Dendritic cell treated with granulocyte-macrophage colony-stimulating factor and Interleukin-4, amounts not matched to agents 40 ng/mL and 50 ng/mL, for 4 days (primary cell): ENCODE measurements at regions not wholly inside any gene's neighbourhood (a gene's known extent, or its start where the extent isn't known, plus 50 kb on each side); places are given as distances from the start of the nearest gene placed in this dataset.
"Not testable (repeated sequence)": the region's sequence is repeated elsewhere in the genome, so short reads cannot be mapped to it uniquely, and the experiment has no call there.

Experiments
- H3K27ac Mint-ChIP-seq: one replicate; pipeline ENCODE4 v1.8.0; 2022; ENCODE audit warnings: mild to moderate bottlenecking, mixed read lengths
- H3K27me3 Mint-ChIP-seq: one replicate; pipeline ENCODE4 v1.8.0; 2022; ENCODE audit warnings: mild to moderate bottlenecking, mixed read lengths
- H3K36me3 Mint-ChIP-seq: one replicate; pipeline ENCODE4 v1.8.0; 2022; ENCODE audit warnings: low read depth, mixed read lengths
- H3K4me1 Mint-ChIP-seq: one replicate; pipeline ENCODE4 v1.8.0; 2022; ENCODE audit warnings: low read depth, mixed read lengths
- H3K4me3 Mint-ChIP-seq: one replicate; pipeline ENCODE4 v1.8.0; 2022; ENCODE audit warnings: mild to moderate bottlenecking, moderate library complexity, mixed read lengths
- H3K9me3 Mint-ChIP-seq: one replicate; pipeline ENCODE4 v1.8.0; 2022; ENCODE audit warnings: mixed read lengths
- intact Hi-C: fragments of 100-400 bp; cut with micrococcal nuclease; formaldehyde crosslinking; loops from one replicate; pipeline ENCODE4 v1.15.0; 2022

DNA sequence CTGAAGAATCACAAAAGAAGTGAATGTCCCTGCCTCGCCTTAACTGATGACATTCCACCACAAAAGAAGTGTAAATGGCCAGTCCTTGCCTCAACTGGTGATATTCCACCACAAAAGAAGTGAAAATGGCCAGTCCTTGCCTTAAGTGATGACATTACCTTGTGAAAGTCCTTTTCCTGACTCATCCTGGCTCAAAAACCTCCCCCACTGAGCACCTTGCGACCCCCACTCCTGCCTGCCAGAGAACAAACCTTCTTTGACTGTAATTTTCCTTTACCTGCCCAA, 328.5 kb upstream of the TECRL start:
- H3K27ac Mint-ChIP-seq, H3K9me3 Mint-ChIP-seq, H3K4me3 Mint-ChIP-seq, H3K27me3 Mint-ChIP-seq, H3K4me1 Mint-ChIP-seq, intact Hi-C loops, H3K36me3 Mint-ChIP-seq: not testable (repeated sequence)

- no peaks in the 10 kb centered on the region for H3K36me3 Mint-ChIP-seq
These were observed 328.0 kb upstream of the TECRL start for GRCh38 chr4:64737026-64737853.

DNA sequence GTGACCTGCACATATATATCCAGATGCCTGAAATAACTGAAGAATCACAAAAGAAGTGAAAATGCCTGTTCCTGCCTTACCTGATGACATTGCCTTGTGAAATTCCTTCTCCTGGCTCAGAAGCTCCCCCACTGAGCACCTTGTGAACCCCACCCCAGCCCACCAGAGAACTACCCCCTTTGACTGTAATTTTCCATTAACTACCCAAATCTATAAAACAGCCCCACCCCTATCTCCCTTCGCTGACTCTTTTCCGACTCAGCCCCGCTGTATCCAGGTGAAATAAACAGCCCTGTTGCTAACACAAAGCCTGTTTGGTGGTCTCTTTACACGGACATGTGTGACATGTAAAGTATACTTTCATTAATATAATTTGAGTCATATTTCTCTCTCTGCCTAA, 320.3 kb upstream of the TECRL start:
- no peaks in the 10 kb centered on the region for H3K36me3 Mint-ChIP-seq
- intact Hi-C loops: no loop called here
- H3K27ac Mint-ChIP-seq: no peak overlapping the region
- H3K4me3 Mint-ChIP-seq: no peak overlapping the region
- H3K27me3 Mint-ChIP-seq: no peaks in the 10 kb centered on the region
- peaks cover 17% of the 10 kb centered on the region for H3K9me3 Mint-ChIP-seq
- H3K4me1 Mint-ChIP-seq: no peaks in the 10 kb centered on the region

More at GRCh38 chr4:64737026-64737853, 328.0 kb upstream of the TECRL start:
- Mint-ChIP-seq H3K4me1 (no peaks in the 10 kb centered on the region), H3K27me3 (no peaks in the 10 kb centered on the region), H3K4me3 (no peak overlapping the region), H3K27ac (no peak overlapping the region), H3K9me3 (no peaks in the 10 kb centered on the region)
- intact Hi-C loops: no loop called here

GRCh38 chr4:64727960-64728359, 318.7 kb upstream of the TECRL start:
- Mint-ChIP-seq H3K9me3 (peaks cover 17% of the 10 kb centered on the region), H3K4me1 (no peaks in the 10 kb centered on the region), H3K4me3 (no peak overlapping the region), H3K36me3 (no peaks in the 10 kb centered on the region), H3K27ac (no peak overlapping the region), H3K27me3 (no peaks in the 10 kb centered on the region)
- intact Hi-C loops: no loop called here

- H3K36me3 Mint-ChIP-seq, H3K4me1 Mint-ChIP-seq, H3K27ac Mint-ChIP-seq, H3K4me3 Mint-ChIP-seq, H3K27me3 Mint-ChIP-seq, intact Hi-C loops: not testable (repeated sequence)
- peaks cover 17% of the 10 kb centered on the region for H3K9me3 Mint-ChIP-seq
These were observed 318.1 kb upstream of the TECRL start for GRCh38 chr4:64727391-64727790.

- Mint-ChIP-seq H3K4me3 (no peak overlapping the region), H3K9me3 (peaks cover 14% of the 10 kb centered on the region), H3K27me3 (no peaks in the 10 kb centered on the region), H3K4me1 (no peaks in the 10 kb centered on the region), H3K27ac (no peak overlapping the region), H3K36me3 (no peaks in the 10 kb centered on the region)
- intact Hi-C loops: no loop called here
These were observed 315.4 kb upstream of the TECRL start for GRCh38 chr4:64724689-64725088.

DNA sequence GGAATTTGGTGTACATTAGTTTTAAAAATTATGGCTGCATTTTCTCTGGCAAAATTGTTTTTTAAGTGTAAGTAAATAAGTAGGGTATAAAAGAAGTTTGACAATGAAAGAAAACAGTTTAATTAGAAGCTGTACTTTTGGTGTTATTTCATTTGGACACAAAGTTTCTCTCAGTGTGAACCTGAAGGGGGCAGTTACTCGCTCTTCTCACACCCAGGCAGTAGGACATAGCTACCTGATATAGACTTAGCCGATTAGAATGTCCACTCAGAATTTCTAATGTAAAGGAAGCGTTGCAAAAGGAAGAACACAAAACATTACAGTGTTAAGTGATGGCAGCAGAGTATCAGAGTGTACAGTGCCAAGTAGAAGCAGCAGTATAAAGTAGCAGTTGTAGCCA, 311.9 kb upstream of the TECRL start:
- H3K27ac Mint-ChIP-seq: no peak overlapping the region
- H3K4me3 Mint-ChIP-seq: no peak overlapping the region
- no peaks in the 10 kb centered on the region for H3K36me3 Mint-ChIP-seq
- no peaks in the 10 kb centered on the region for H3K4me1 Mint-ChIP-seq
- intact Hi-C loops: no loop called here
- no peaks in the 10 kb centered on the region for H3K27me3 Mint-ChIP-seq
- H3K9me3 Mint-ChIP-seq: peaks cover 4% of the 10 kb centered on the region

DNA sequence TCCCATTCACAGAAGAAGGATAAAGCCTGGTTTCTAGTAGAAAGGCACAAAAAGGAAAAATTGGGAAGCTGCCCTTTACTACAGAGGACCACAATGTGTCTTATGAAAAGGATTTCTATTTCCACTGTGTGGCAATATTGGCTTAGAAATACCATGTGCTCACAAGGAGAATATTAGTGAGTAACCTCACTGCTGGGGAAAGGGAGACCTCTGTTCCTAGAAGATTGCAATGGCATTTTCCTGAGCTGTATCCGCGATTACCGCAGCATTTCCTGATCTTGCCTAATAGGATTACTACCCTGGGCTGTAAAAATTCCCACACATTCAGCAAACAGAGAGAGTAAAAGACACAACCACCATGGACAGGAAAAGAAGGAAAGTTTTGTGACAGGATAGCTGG, 308.8 kb upstream of the TECRL start:
- intact Hi-C loops: no loop called here
- H3K4me1 Mint-ChIP-seq: no peaks in the 10 kb centered on the region
- H3K36me3 Mint-ChIP-seq: no peaks in the 10 kb centered on the region
- no peaks in the 10 kb centered on the region for H3K27me3 Mint-ChIP-seq
- no peak overlapping the region for H3K27ac Mint-ChIP-seq
- H3K4me3 Mint-ChIP-seq: no peak overlapping the region
- no peaks in the 10 kb centered on the region for H3K9me3 Mint-ChIP-seq

DNA sequence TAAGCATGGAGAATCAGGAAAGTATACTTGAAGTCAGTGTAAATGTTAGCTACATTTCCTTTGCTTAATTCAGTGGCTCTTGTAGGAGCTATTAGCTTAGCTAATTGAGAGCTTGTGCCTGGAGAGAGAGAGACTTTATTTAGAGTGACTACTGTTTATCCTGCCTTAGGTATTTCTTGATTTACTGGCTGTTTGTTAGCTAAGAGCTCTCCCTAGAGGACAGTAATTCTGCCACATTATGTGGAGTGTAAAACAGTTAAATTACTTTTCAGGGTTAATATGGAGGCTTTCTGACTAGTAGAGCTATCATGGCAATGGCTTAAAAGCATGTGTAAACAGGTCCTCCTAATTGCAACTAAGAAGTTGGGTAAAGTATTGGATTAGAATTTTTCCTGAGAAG, 306.5 kb upstream of the TECRL start:
- intact Hi-C loops: no loop called here
- Mint-ChIP-seq H3K27me3 (no peaks in the 10 kb centered on the region), H3K4me1 (no peaks in the 10 kb centered on the region), H3K9me3 (no peaks in the 10 kb centered on the region), H3K36me3 (no peaks in the 10 kb centered on the region), H3K27ac (no peak overlapping the region), H3K4me3 (no peak overlapping the region)

DNA sequence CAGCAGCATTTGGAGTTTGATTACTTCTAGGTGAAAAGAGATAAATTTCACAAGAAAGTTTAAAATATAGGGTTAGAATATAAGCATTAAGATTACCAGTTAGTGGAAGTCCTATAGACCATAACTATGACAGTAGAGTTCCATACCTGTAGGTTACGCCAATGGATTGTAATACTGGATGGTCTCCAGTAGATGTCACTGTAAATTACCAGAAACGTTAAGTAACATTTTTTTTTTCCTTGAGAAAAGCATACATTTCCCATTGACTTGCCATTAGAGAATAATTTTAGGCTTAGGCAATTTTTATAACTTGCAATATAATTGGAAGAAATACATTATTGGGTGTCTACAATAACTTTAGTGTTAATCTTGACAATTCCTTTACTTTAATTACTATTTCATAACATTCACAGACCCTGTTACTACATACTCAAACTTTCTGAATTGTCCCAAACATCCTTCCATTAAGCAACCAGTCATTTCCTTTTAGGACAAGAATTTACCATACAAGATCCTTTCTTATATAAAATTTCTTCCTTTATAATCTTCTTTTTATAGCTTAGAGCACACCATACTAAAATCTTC, 304.1 kb upstream of the TECRL start:
- intact Hi-C loops: no loop called here
- Mint-ChIP-seq H3K4me1 (no peaks in the 10 kb centered on the region), H3K9me3 (no peaks in the 10 kb centered on the region), H3K27ac (no peak overlapping the region), H3K4me3 (no peak overlapping the region), H3K27me3 (no peaks in the 10 kb centered on the region), H3K36me3 (no peaks in the 10 kb centered on the region)

DNA sequence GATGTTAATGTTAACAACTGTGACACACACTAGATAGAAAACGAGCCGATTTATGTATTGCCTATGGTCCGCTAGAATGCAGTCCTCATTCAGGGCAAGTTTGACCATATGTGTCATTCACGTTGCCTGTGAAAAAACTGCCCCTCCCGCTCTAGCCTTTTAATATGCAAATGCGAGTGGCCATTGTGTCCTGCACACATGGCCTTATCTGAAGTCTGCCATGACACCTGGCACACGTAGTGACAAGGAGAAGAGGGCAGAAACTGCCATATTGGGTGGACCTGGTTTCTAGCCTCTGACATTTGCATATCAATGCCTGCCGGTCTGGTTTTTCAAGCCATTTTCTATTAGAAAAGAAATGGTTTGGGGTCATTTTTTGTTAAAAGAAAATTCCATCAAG, 303.3 kb upstream of the TECRL start:
- intact Hi-C loops: no loop called here

DNA sequence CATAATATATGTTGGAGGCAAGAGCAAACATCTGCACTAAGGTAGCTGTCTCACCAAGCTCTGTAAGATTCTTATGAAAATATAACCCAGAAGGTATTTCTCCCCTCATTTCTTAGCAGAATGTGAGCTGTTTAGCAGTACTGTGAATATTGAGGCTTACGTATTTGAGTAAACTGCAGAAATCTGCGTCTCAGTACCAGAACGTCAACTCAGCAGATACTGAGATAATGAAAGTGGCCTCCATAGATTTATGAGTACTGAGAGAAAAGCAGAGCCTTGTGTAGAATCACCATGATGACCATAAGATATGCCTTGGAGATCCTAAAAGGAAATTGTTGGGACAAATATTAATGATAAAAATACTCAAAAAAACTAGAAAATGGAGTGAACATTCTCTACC, 296.7 kb upstream of the TECRL start:
- Mint-ChIP-seq H3K4me1 (no peaks in the 10 kb centered on the region), H3K9me3 (no peaks in the 10 kb centered on the region), H3K27me3 (no peaks in the 10 kb centered on the region), H3K4me3 (no peak overlapping the region), H3K36me3 (no peaks in the 10 kb centered on the region), H3K27ac (no peak overlapping the region)
- intact Hi-C loops: no loop called here

More for the DNA sequence above, 303.3 kb upstream of the TECRL start:
- Mint-ChIP-seq H3K36me3 (no peaks in the 10 kb centered on the region), H3K9me3 (no peaks in the 10 kb centered on the region), H3K4me3 (no peak overlapping the region), H3K27ac (no peak overlapping the region), H3K4me1 (no peaks in the 10 kb centered on the region), H3K27me3 (no peaks in the 10 kb centered on the region)

GRCh38 chr4:64698171-64698570, 288.9 kb upstream of the TECRL start:
- Mint-ChIP-seq H3K27me3 (no peaks in the 10 kb centered on the region), H3K9me3 (no peaks in the 10 kb centered on the region), H3K4me1 (no peaks in the 10 kb centered on the region), H3K36me3 (no peaks in the 10 kb centered on the region), H3K27ac (no peak overlapping the region), H3K4me3 (no peak overlapping the region)
- intact Hi-C loops: no loop called here

- no peaks in the 10 kb centered on the region for H3K27me3 Mint-ChIP-seq
These were observed 273.7 kb upstream of the TECRL start for GRCh38 chr4:64682946-64683345.

GRCh38 chr4:64682481-64682880, 273.2 kb upstream of the TECRL start:
- Mint-ChIP-seq H3K27ac (no peak overlapping the region), H3K4me1 (no peaks in the 10 kb centered on the region), H3K27me3 (no peaks in the 10 kb centered on the region), H3K9me3 (peaks cover 10% of the 10 kb centered on the region), H3K4me3 (no peak overlapping the region), H3K36me3 (no peaks in the 10 kb centered on the region)
- intact Hi-C loops: no loop called here

More at GRCh38 chr4:64682946-64683345, 273.7 kb upstream of the TECRL start:
- intact Hi-C loops: no loop called here
- no peaks in the 10 kb centered on the region for H3K4me1 Mint-ChIP-seq
- peaks cover 11% of the 10 kb centered on the region for H3K9me3 Mint-ChIP-seq
- no peaks in the 10 kb centered on the region for H3K36me3 Mint-ChIP-seq
- H3K4me3 Mint-ChIP-seq: no peak overlapping the region
- no peak overlapping the region for H3K27ac Mint-ChIP-seq
